Calu3 (cell line): ENCODE measurements at regions not wholly inside any gene's neighbourhood (a gene's known extent, or its start where the extent isn't known, plus 50 kb on each side); places are given as distances from the start of the nearest gene placed in this dataset.

Experiments used
- BruUV-seq: library from RNA; stranded (reverse); fragments of 400-500 nt; replicated peaks from 2 replicates; lab custom pipeline; 2021; lab: Mats Ljungman, UMichigan
- CTCF ChIA-PET: fragments of 300-600 bp; sonication (Branson Sonifier 250); formaldehyde crosslinking; loops from one replicate; lab custom pipeline; 2022; ENCODE audit warnings: antibody characterized with exemption; lab: Charles Lee
- DNase-seq: peaks from one replicate; pipeline ENCODE4 v3.0.0; 2022
- H3K27ac Mint-ChIP-seq: one replicate; pipeline ENCODE4 v1.8.0; 2022; ENCODE audit warnings: mixed read lengths; ENCODE audit not compliant: unreplicated experiment
- H3K27me3 Mint-ChIP-seq: one replicate; pipeline ENCODE4 v1.8.0; 2022; ENCODE audit warnings: mixed read lengths; ENCODE audit not compliant: unreplicated experiment
- H3K36me3 Mint-ChIP-seq: one replicate; pipeline ENCODE4 v1.8.0; 2022; ENCODE audit warnings: mild to moderate bottlenecking, moderate library complexity, mixed read lengths; ENCODE audit not compliant: insufficient read depth, unreplicated experiment
- H3K4me1 Mint-ChIP-seq: one replicate; pipeline ENCODE4 v1.8.0; 2022; ENCODE audit warnings: mild to moderate bottlenecking, low read depth, mixed read lengths; ENCODE audit not compliant: unreplicated experiment
- H3K4me3 Mint-ChIP-seq: one replicate; pipeline ENCODE4 v1.8.0; 2022; ENCODE audit warnings: mild to moderate bottlenecking, low read depth, moderate library complexity, mixed read lengths; ENCODE audit not compliant: unreplicated experiment
- H3K9me3 Mint-ChIP-seq: one replicate; pipeline ENCODE4 v1.8.0; 2022; ENCODE audit warnings: low read depth, mixed read lengths; ENCODE audit not compliant: unreplicated experiment
- intact Hi-C: fragments of 100-400 bp; cut with micrococcal nuclease; formaldehyde crosslinking; loops from one replicate; pipeline ENCODE4 v1.10.0; 2022; ENCODE audit not compliant: unreplicated experiment
- TF ChIP-seq, protein P1 (sequence below): fragments of 200-600 bp; IDR thresholded peaks from one replicate; pipeline ENCODE4 v1.8.0; 2022; ENCODE audit warnings: antibody characterized with exemption; ENCODE audit not compliant: unreplicated experiment

GRCh38 chrX:106397788-106398538, 213.8 kb upstream of the RADX start:
- Mint-ChIP-seq H3K4me3 (no peak overlapping the region), H3K36me3 (no peaks in the 10 kb centered on the region), H3K27me3 (no peaks in the 10 kb centered on the region), H3K4me1 (peaks cover 8% of the 10 kb centered on the region), H3K27ac (no peak overlapping the region), H3K9me3 (no peaks in the 10 kb centered on the region)
- no TSS peak for BruUV-seq
- TF ChIP-seq, protein P1, sequence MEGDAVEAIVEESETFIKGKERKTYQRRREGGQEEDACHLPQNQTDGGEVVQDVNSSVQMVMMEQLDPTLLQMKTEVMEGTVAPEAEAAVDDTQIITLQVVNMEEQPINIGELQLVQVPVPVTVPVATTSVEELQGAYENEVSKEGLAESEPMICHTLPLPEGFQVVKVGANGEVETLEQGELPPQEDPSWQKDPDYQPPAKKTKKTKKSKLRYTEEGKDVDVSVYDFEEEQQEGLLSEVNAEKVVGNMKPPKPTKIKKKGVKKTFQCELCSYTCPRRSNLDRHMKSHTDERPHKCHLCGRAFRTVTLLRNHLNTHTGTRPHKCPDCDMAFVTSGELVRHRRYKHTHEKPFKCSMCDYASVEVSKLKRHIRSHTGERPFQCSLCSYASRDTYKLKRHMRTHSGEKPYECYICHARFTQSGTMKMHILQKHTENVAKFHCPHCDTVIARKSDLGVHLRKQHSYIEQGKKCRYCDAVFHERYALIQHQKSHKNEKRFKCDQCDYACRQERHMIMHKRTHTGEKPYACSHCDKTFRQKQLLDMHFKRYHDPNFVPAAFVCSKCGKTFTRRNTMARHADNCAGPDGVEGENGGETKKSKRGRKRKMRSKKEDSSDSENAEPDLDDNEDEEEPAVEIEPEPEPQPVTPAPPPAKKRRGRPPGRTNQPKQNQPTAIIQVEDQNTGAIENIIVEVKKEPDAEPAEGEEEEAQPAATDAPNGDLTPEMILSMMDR = peak; percentile 13
- intact Hi-C loops = loop anchor here (1.0 to 5.0 kb wide), 4 partner anchors 228 to 521 kb away; no protein-coding TSS in a partner anchor
- DNase-seq = no peak
- CTCF ChIA-PET = interaction anchor here (0.8 kb wide), 1 partner anchor 363 kb away, joined by 3 read pairs; no protein-coding TSS in a partner anchor

- TF ChIP-seq, protein P1 = no peak
- BruUV-seq = no TSS peak
- intact Hi-C loops = no loop called here
- DNase-seq = no peak
- Mint-ChIP-seq H3K27ac (no peak overlapping the region), H3K36me3 (no peaks in the 10 kb centered on the region), H3K4me3 (no peak overlapping the region), H3K4me1 (peaks cover 8% of the 10 kb centered on the region), H3K9me3 (no peaks in the 10 kb centered on the region), H3K27me3 (no peaks in the 10 kb centered on the region)
- CTCF ChIA-PET = interaction anchor here (1.2 kb wide), 1 partner anchor 13 kb away, joined by 4 read pairs; no protein-coding TSS in a partner anchor
These were observed 209.7 kb upstream of the RADX start for GRCh38 chrX:106401965-106402559.

GRCh38 chrX:106404512-106404911, 207.3 kb upstream of the RADX start:
- TF ChIP-seq, protein P1 = no peak
- intact Hi-C loops = no loop called here

GRCh38 chrX:106415276-106415895, 196.4 kb upstream of the RADX start:
- Mint-ChIP-seq H3K27ac (no peak overlapping the region), H3K36me3 (no peaks in the 10 kb centered on the region), H3K4me3 (no peak overlapping the region), H3K9me3 (no peaks in the 10 kb centered on the region), H3K27me3 (peaks cover 35% of the 10 kb centered on the region), H3K4me1 (no peaks in the 10 kb centered on the region)
- BruUV-seq = no TSS peak
- CTCF ChIA-PET = interaction anchor here (1.1 to 1.3 kb wide), 3 partner anchors 13 to 459 kb away, joined by 4 read pairs; no protein-coding TSS in a partner anchor
- TF ChIP-seq, protein P1 = peak; percentile 61
- peak; percentile 22 for DNase-seq
- intact Hi-C loops = loop anchor here (2.0 to 5.0 kb wide), 2 partner anchors 202 to 377 kb away; no protein-coding TSS in a partner anchor

More at GRCh38 chrX:106404512-106404911, 207.3 kb upstream of the RADX start:
- Mint-ChIP-seq H3K4me1 (peaks cover 8% of the 10 kb centered on the region), H3K27me3 (peaks cover 11% of the 10 kb centered on the region), H3K27ac (no peak overlapping the region), H3K36me3 (no peaks in the 10 kb centered on the region), H3K9me3 (no peaks in the 10 kb centered on the region), H3K4me3 (no peak overlapping the region)
- CTCF ChIA-PET = no interaction called here
- DNase-seq = peak; percentile 10
- no TSS peak for BruUV-seq
